ENCODE measurements at regions not wholly inside any gene's neighbourhood (a gene's known extent, or its start where the extent isn't known, plus 50 kb on each side); places are given as distances from the start of the nearest gene placed in this dataset.
"Not testable (repeated sequence)": the region's sequence is repeated elsewhere in the genome, so short reads cannot be mapped to it uniquely, and the experiment has no call there.

- DNase-seq, result no peak
These were observed 385.9 kb upstream of the CLINT1 start for GRCh38 chr5:158244882-158245281.

- DNase-seq, result no peak
These were observed 377.8 kb upstream of the CLINT1 start for GRCh38 chr5:158236511-158237335.

GRCh38 chr5:158235159-158235547 lies 376.2 kb upstream of the CLINT1 start:
- DNase-seq, result no peak

GRCh38 chr5:158234323-158235158 lies 375.6 kb upstream of the CLINT1 start:
- DNase-seq, result no peak

- DNase-seq, result no peak
These were observed 374.9 kb upstream of the CLINT1 start for GRCh38 chr5:158233735-158234322.

- DNase-seq, result not testable (repeated sequence)
These were observed 368.4 kb upstream of the CLINT1 start for GRCh38 chr5:158227314-158227713.

GRCh38 chr5:158226496-158226895 lies 367.6 kb upstream of the CLINT1 start:
- no peak for DNase-seq

- DNase-seq, result no peak
These were observed 365.3 kb upstream of the CLINT1 start for GRCh38 chr5:158224253-158224652.

- DNase-seq, result no peak
These were observed 364.2 kb upstream of the CLINT1 start for GRCh38 chr5:158223054-158223600.

GRCh38 chr5:158212917-158213316 lies 354.0 kb upstream of the CLINT1 start:
- no peak for DNase-seq

GRCh38 chr5:158212237-158212636 lies 353.3 kb upstream of the CLINT1 start:
- no peak for DNase-seq

- no peak for DNase-seq
These were observed 350.4 kb upstream of the CLINT1 start for GRCh38 chr5:158209219-158209908.

- DNase-seq, result no peak
These were observed 348.8 kb upstream of the CLINT1 start for GRCh38 chr5:158207733-158208132.

- DNase-seq, result no peak
These were observed 347.0 kb upstream of the CLINT1 start for GRCh38 chr5:158205992-158206391.

- no peak for DNase-seq
These were observed 344.3 kb upstream of the CLINT1 start for GRCh38 chr5:158203261-158203660.

GRCh38 chr5:158202801-158203200 lies 343.9 kb upstream of the CLINT1 start:
- no peak for DNase-seq

- DNase-seq, result no peak
These were observed 341.7 kb upstream of the CLINT1 start for GRCh38 chr5:158200619-158201018.

GRCh38 chr5:158198636-158199035 lies 339.7 kb upstream of the CLINT1 start:
- no peak for DNase-seq

- DNase-seq, result no peak
These were observed 336.7 kb upstream of the CLINT1 start for GRCh38 chr5:158195416-158196210.

GRCh38 chr5:158194561-158194976 lies 335.6 kb upstream of the CLINT1 start:
- DNase-seq, result no peak

GRCh38 chr5:158193395-158193794 lies 334.4 kb upstream of the CLINT1 start:
- not testable (repeated sequence) for DNase-seq

- no peak for DNase-seq
These were observed 321.5 kb upstream of the CLINT1 start for GRCh38 chr5:158180407-158180806.
